ENCODE measurements at regions not wholly inside any gene's neighbourhood (a gene's known extent, or its start where the extent isn't known, plus 50 kb on each side); places are given as distances from the start of the nearest gene placed in this dataset.

DNA sequence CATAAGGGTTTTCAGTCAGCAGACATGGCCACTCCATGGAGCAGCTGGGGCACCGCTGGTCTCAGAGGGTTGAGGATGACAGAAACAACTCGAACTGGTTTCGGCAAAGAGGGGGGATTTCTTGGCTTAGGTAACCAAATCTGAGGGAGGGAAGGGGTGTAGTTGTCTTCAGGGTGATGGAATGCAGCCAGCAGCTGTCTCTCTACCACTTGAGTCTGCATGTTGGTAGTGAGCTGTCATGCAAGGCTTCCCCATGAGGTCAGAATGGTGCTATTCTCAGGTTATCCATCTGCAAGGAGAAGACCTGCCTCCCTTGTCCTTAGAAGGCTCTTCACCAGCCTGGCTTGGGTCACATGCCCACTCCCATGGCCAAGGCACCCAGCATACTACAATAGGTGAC lies 55.6 kb upstream of the PEG3 start:
- no peaks in the 10 kb centered on the region for H3K79me2 ChIP-seq (ENCODE audit: insufficient read depth, low read length)
- ChIA-PET POLR2A (no interaction called here), CTCF (no interaction called here), RAD21 (ENCODE audit: low non-redundant PET in 1 of 2, low total read pairs in 2 of 2, uncharacterized antibody in 2 of 2, unreplicated experiment in 2 of 2) (no interaction called here)
- intact Hi-C loops (cut with micrococcal nuclease): no loop called here
- no peak overlapping the region for H3K4me3 ChIP-seq (replicated peaks in 1 of 2; ENCODE audit: low read depth in 1 of 2, low read length in 2 of 2)
- no peaks in the 10 kb centered on the region for H3K4me1 ChIP-seq (ENCODE audit: control insufficient read depth in 1 of 2, insufficient read depth in 2 of 2, low read length in 2 of 2)
- H4K20me1 ChIP-seq (ENCODE audit: insufficient read depth): no peaks in the 10 kb centered on the region
- TF ChIP-seq, protein P1, sequence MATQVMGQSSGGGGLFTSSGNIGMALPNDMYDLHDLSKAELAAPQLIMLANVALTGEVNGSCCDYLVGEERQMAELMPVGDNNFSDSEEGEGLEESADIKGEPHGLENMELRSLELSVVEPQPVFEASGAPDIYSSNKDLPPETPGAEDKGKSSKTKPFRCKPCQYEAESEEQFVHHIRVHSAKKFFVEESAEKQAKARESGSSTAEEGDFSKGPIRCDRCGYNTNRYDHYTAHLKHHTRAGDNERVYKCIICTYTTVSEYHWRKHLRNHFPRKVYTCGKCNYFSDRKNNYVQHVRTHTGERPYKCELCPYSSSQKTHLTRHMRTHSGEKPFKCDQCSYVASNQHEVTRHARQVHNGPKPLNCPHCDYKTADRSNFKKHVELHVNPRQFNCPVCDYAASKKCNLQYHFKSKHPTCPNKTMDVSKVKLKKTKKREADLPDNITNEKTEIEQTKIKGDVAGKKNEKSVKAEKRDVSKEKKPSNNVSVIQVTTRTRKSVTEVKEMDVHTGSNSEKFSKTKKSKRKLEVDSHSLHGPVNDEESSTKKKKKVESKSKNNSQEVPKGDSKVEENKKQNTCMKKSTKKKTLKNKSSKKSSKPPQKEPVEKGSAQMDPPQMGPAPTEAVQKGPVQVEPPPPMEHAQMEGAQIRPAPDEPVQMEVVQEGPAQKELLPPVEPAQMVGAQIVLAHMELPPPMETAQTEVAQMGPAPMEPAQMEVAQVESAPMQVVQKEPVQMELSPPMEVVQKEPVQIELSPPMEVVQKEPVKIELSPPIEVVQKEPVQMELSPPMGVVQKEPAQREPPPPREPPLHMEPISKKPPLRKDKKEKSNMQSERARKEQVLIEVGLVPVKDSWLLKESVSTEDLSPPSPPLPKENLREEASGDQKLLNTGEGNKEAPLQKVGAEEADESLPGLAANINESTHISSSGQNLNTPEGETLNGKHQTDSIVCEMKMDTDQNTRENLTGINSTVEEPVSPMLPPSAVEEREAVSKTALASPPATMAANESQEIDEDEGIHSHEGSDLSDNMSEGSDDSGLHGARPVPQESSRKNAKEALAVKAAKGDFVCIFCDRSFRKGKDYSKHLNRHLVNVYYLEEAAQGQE (IDR thresholded peaks at IDR 0.05; ENCODE audit: low read depth): no peak
- TF ChIP-seq TCF7L2 (IDR thresholded peaks at IDR 0.05; ENCODE audit: borderline replicate concordance, extremely low read depth, insufficient read depth, insufficient read length) (no peak), SRF (IDR thresholded peaks at IDR 0.05; ENCODE audit: low read depth) (no peak), CEBPB (IDR thresholded peaks at IDR 0.05; ENCODE audit: low read depth) (no peak), ZFX (IDR thresholded peaks at IDR 0.05) (no peak), SIN3A (IDR thresholded peaks at IDR 0.05; ENCODE audit: low read depth) (no peak), RAD21 (IDR thresholded peaks at IDR 0.05; ENCODE audit: low read depth) (no peak), JUND (IDR thresholded peaks at IDR 0.05) (no peak), YY1 (IDR thresholded peaks at IDR 0.05; ENCODE audit: extremely low read depth, insufficient replicate concordance, low read depth, low read length) (no peak), POLR2A (IDR thresholded peaks at IDR 0.05; ENCODE audit: borderline replicate concordance, extremely low read depth, insufficient read depth, insufficient read length) (no peak)
- TF ChIP-seq, protein P2, sequence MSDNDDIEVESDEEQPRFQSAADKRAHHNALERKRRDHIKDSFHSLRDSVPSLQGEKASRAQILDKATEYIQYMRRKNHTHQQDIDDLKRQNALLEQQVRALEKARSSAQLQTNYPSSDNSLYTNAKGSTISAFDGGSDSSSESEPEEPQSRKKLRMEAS (IDR thresholded peaks at IDR 0.05): no peak
- TF ChIP-seq, protein P3, sequence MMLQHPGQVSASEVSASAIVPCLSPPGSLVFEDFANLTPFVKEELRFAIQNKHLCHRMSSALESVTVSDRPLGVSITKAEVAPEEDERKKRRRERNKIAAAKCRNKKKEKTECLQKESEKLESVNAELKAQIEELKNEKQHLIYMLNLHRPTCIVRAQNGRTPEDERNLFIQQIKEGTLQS (IDR thresholded peaks at IDR 0.05): no peak
- BruUV-seq (replicated peaks): no TSS peak
- H3K9me2 ChIP-seq (ENCODE audit: insufficient read depth): no peaks in the 10 kb centered on the region
- ATAC-seq (no peak), DNase-seq (ENCODE audit: low read depth, low spot score) (no peak)
- no peak overlapping the region for H3K9ac ChIP-seq (ENCODE audit: low read length)
- H3K36me3 ChIP-seq (ENCODE audit: control insufficient read depth in 1 of 2, insufficient read depth in 2 of 2, low read length in 2 of 2): no peaks in the 10 kb centered on the region
- H3K9me3 ChIP-seq (ENCODE audit: control insufficient read depth in 1 of 2, insufficient read depth in 1 of 2, low read depth in 1 of 2, low read length in 2 of 2): peaks cover 0 to 20% of the 10 kb centered on the region in 2 experiments; a peak in 2 of 4 replicates
- no peak overlapping the region for H3K4me2 ChIP-seq (ENCODE audit: low read length)
- H2AFZ ChIP-seq (ENCODE audit: low read depth, low read length, poor library complexity, severe bottlenecking): no peak overlapping the region
- no peak overlapping the region for H3K27ac ChIP-seq (ENCODE audit: low read depth, low read length)
- no peaks in the 10 kb centered on the region for H3K27me3 ChIP-seq (ENCODE audit: insufficient read depth, low read length)
